Ovary (tissue), 7 donors: ENCODE measurements at regions not wholly inside any gene's neighbourhood (a gene's known extent, or its start where the extent isn't known, plus 50 kb on each side); places are given as distances from the start of the nearest gene placed in this dataset.

ENCODE experiments used
- DNase-seq, 5 donors: peaks; one replicate each; pipeline ENCODE4 v3.0.0-alpha.2; 2019 to 2020
- H3K27ac ChIP-seq, 2 donors: fragments of 200-600 bp; one replicate each; pipeline versions ENCODE4 v1.5.1 to v1.8.0; 2019 to 2022
- H3K27me3 ChIP-seq: fragments of 200-600 bp; one replicate; pipeline ENCODE4 v1.8.0; 2022
- H3K36me3 ChIP-seq: fragments of 200-600 bp; sonication (generic); one replicate; pipeline ENCODE4 v1.5.1; 2019
- H3K4me1 ChIP-seq: one replicate; pipeline ENCODE4 v1.8.1; 2013; ENCODE audit warnings: mild to moderate bottlenecking, moderate library complexity; ENCODE audit not compliant: insufficient read depth
- H3K4me3 ChIP-seq: fragments of 200-600 bp; sonication (generic); one replicate; pipeline ENCODE4 v1.5.1; 2017
- H3K9me3 ChIP-seq, 2 donors: fragments of 200-600 bp in 1 of 2; sonication (generic) in 1 of 2; one replicate each; pipeline versions ENCODE4 v1.5.1 to v1.8.1; 2013 to 2019; ENCODE audit warnings: mild to moderate bottlenecking in 1 of 2, moderate library complexity in 1 of 2
- CTCF ChIP-seq, 3 donors: fragments of 450-650 bp in 2 of 3; fragments of 200-600 bp in 1 of 3; IDR thresholded peaks; one replicate each; pipeline versions ENCODE4 v1.5.1 to v1.8.0; 2016 to 2022; ENCODE audit warnings: antibody characterized with exemption in 3 of 3, mild to moderate bottlenecking in 1 of 3
- EP300 ChIP-seq: sonication (generic); formaldehyde crosslinking; IDR thresholded peaks from one replicate; pipeline ENCODE4 v1.6.1; 2017; ENCODE audit warnings: antibody characterized with exemption
- POLR2A ChIP-seq: fragments of 450-650 bp; IDR thresholded peaks from one replicate; pipeline ENCODE4 v1.6.1; 2017; ENCODE audit warnings: antibody characterized with exemption, mild to moderate bottlenecking, moderate library complexity
- WGBS, 3 donors: extraction: QIAGEN DNeasy Blood & Tissue Kit in 1 of 3; methylation state at CpG; one replicate each; pipeline versions ENCODE4 v1.1.5 to v1.1.7; 2013 to 2017; 5-methylcytosine and 5-hydroxymethylcytosine counted together
- intact Hi-C, 4 donors: fragments of 100-400 bp; cut with DNase I; formaldehyde crosslinking; loops; one replicate each; pipeline versions ENCODE4 v1.11.0 to v1.15.1; 2022 to 2023
- donor health status: DM: no; HTN: no; CAD: no; lungs with moderate emphysema.
- donor health status: DM: no; HTN: no; CAD: no.
- donor health status: Bipolar disorder and iron deficiency.
- donor health status: DM: no; HTN: no; CAD: no.
- donor health status: DM: yes; HTN: yes; CAD: no.

- intact Hi-C loops, result no loop called here
- H3K4me1 ChIP-seq, result no peaks in the 10 kb centered on the region
- H3K27ac ChIP-seq, result no peak overlapping the region
- no peaks in the 10 kb centered on the region for H3K9me3 ChIP-seq
- TF ChIP-seq CTCF (IDR thresholded peaks at IDR 0.05) (no peak), EP300 (no peak), POLR2A (no peak)
- DNase-seq, result no peak
- H3K36me3 ChIP-seq, result no peaks in the 10 kb centered on the region
- no peak overlapping the region for H3K4me3 ChIP-seq
- no peaks in the 10 kb centered on the region for H3K27me3 ChIP-seq
These were observed 269.6 kb upstream of the RPL38 start for GRCh38 chr17:73933871-73934270.

- no peaks in the 10 kb centered on the region for H3K9me3 ChIP-seq
- intact Hi-C loops, result no loop called here
- 25 to 79% (median 35%) methylated on average over 2 of the region's 2 CpGs for WGBS, 3 donors
- no peaks in the 10 kb centered on the region for H3K4me1 ChIP-seq
- H3K4me3 ChIP-seq, result no peak overlapping the region
- TF ChIP-seq CTCF (IDR thresholded peaks at IDR 0.05) (no peak), EP300 (no peak), POLR2A (no peak)
- no peak for DNase-seq
- H3K36me3 ChIP-seq, result no peaks in the 10 kb centered on the region
- no peaks in the 10 kb centered on the region for H3K27me3 ChIP-seq
- H3K27ac ChIP-seq, result no peak overlapping the region
These were observed 268.8 kb upstream of the RPL38 start for GRCh38 chr17:73934696-73935095.

- no peak for DNase-seq
- no peak for TF ChIP-seq CTCF (IDR thresholded peaks at IDR 0.05)
- no peak for TF ChIP-seq EP300
- H3K4me1 ChIP-seq, result no peaks in the 10 kb centered on the region
- no peaks in the 10 kb centered on the region for H3K9me3 ChIP-seq
- H3K27me3 ChIP-seq, result no peaks in the 10 kb centered on the region
- H3K4me3 ChIP-seq, result no peak overlapping the region
- H3K36me3 ChIP-seq, result no peaks in the 10 kb centered on the region
- 83 to 90% (median 86%) methylated on average over 8 of the region's 8 CpGs for WGBS, 3 donors
- H3K27ac ChIP-seq, result no peak overlapping the region
- intact Hi-C loops, result no loop called here
These were observed 266.4 kb upstream of the RPL38 start for GRCh38 chr17:73936908-73937627.

GRCh38 chr17:73938706-73939105 is 264.8 kb upstream of the RPL38 start:
- Histone ChIP-seq H3K27me3 (no peaks in the 10 kb centered on the region), H3K4me3 (no peak overlapping the region), H3K4me1 (no peaks in the 10 kb centered on the region), H3K27ac (no peak overlapping the region), H3K36me3 (no peaks in the 10 kb centered on the region), H3K9me3 (no peaks in the 10 kb centered on the region)
- TF ChIP-seq POLR2A (no peak), EP300 (no peak), CTCF (IDR thresholded peaks at IDR 0.05) (no peak)
- 92 to 98% (median 93%) methylated on average over 2 of the region's 2 CpGs for WGBS, 3 donors
- DNase-seq, result no peak
- intact Hi-C loops, result no loop called here
